ENCODE measurements at regions not wholly inside any gene's neighbourhood (a gene's known extent, or its start where the extent isn't known, plus 50 kb on each side); places are given as distances from the start of the nearest gene placed in this dataset.
A peak's percentile ranks its signal among the peaks of the same experiment; 100 is the strongest.

GRCh38 chr6:15061180-15061641, 184.7 kb upstream of the JARID2 start:
- no peak overlapping the region for H2AFZ ChIP-seq (ENCODE audit: low read length)
- H3K4me1 ChIP-seq (ENCODE audit: insufficient read depth, low read length), result peaks cover 21% of the 10 kb centered on the region
- H4K20me1 ChIP-seq (ENCODE audit: insufficient read depth, low read length), result no peaks in the 10 kb centered on the region
- TF ChIP-seq CTCF (IDR thresholded peaks at IDR 0.05; ENCODE audit: extremely low read depth, low read depth, low read length), result no peak
- DNase-seq (ENCODE audit: insufficient read length, low spot score, missing footprints), result no peak
- no peaks in the 10 kb centered on the region for H3K27me3 ChIP-seq (ENCODE audit: insufficient read depth, low read length)
- H3K4me2 ChIP-seq (ENCODE audit: insufficient read depth, low read length), result no peak overlapping the region
- H3K36me3 ChIP-seq (ENCODE audit: insufficient read depth, low read length), result no peaks in the 10 kb centered on the region
- no peaks in the 10 kb centered on the region for H3K79me2 ChIP-seq (ENCODE audit: insufficient read depth, low read length)
- H3K27ac ChIP-seq (ENCODE audit: low read depth, low read length), result no peak overlapping the region
- no peak overlapping the region for H3K4me3 ChIP-seq (ENCODE audit: insufficient read depth, low read length)
- H3K9me3 ChIP-seq (ENCODE audit: low read depth, low read length), result no peaks in the 10 kb centered on the region

- H3K27ac ChIP-seq (ENCODE audit: low read depth, low read length), result peak overlapping the region; percentile 68
- H3K36me3 ChIP-seq (ENCODE audit: insufficient read depth, low read length), result no peaks in the 10 kb centered on the region
- no peak overlapping the region for H3K4me2 ChIP-seq (ENCODE audit: insufficient read depth, low read length)
- DNase-seq (ENCODE audit: insufficient read length, low spot score, missing footprints), result no peak
- H3K9me3 ChIP-seq (ENCODE audit: low read depth, low read length), result no peaks in the 10 kb centered on the region
- no peak overlapping the region for H3K4me3 ChIP-seq (ENCODE audit: insufficient read depth, low read length)
- no peak for TF ChIP-seq CTCF (IDR thresholded peaks at IDR 0.05; ENCODE audit: extremely low read depth, low read depth, low read length)
- H4K20me1 ChIP-seq (ENCODE audit: insufficient read depth, low read length), result no peaks in the 10 kb centered on the region
- no peak overlapping the region for H2AFZ ChIP-seq (ENCODE audit: low read length)
- no peaks in the 10 kb centered on the region for H3K79me2 ChIP-seq (ENCODE audit: insufficient read depth, low read length)
- H3K4me1 ChIP-seq (ENCODE audit: insufficient read depth, low read length), result peaks cover 29% of the 10 kb centered on the region
- H3K27me3 ChIP-seq (ENCODE audit: insufficient read depth, low read length), result no peaks in the 10 kb centered on the region
These were observed 183.9 kb upstream of the JARID2 start for GRCh38 chr6:15061908-15062515.

- Histone ChIP-seq H2AFZ (ENCODE audit: low read length) (no peak overlapping the region), H4K20me1 (ENCODE audit: insufficient read depth, low read length) (no peaks in the 10 kb centered on the region), H3K27ac (ENCODE audit: low read depth, low read length) (peak overlapping the region; percentile 68), H3K36me3 (ENCODE audit: insufficient read depth, low read length) (no peaks in the 10 kb centered on the region), H3K4me2 (ENCODE audit: insufficient read depth, low read length) (no peak overlapping the region), H3K79me2 (ENCODE audit: insufficient read depth, low read length) (no peaks in the 10 kb centered on the region), H3K27me3 (ENCODE audit: insufficient read depth, low read length) (no peaks in the 10 kb centered on the region), H3K9me3 (ENCODE audit: low read depth, low read length) (no peaks in the 10 kb centered on the region), H3K4me1 (ENCODE audit: insufficient read depth, low read length) (peaks cover 30% of the 10 kb centered on the region), H3K4me3 (ENCODE audit: insufficient read depth, low read length) (no peak overlapping the region)
- TF ChIP-seq CTCF (IDR thresholded peaks at IDR 0.05; ENCODE audit: extremely low read depth, low read depth, low read length), result no peak
- DNase-seq (ENCODE audit: insufficient read length, low spot score, missing footprints), result peak; percentile 85
These were observed 183.2 kb upstream of the JARID2 start for GRCh38 chr6:15062516-15063252.

- no peaks in the 10 kb centered on the region for H4K20me1 ChIP-seq (ENCODE audit: insufficient read depth, low read length)
- DNase-seq (ENCODE audit: insufficient read length, low spot score, missing footprints), result peak; percentile 13
- H2AFZ ChIP-seq (ENCODE audit: low read length), result no peak overlapping the region
- H3K4me3 ChIP-seq (ENCODE audit: insufficient read depth, low read length), result no peak overlapping the region
- H3K36me3 ChIP-seq (ENCODE audit: insufficient read depth, low read length), result no peaks in the 10 kb centered on the region
- H3K4me2 ChIP-seq (ENCODE audit: insufficient read depth, low read length), result no peak overlapping the region
- no peaks in the 10 kb centered on the region for H3K27me3 ChIP-seq (ENCODE audit: insufficient read depth, low read length)
- TF ChIP-seq CTCF (IDR thresholded peaks at IDR 0.05; ENCODE audit: extremely low read depth, low read depth, low read length), result no peak
- no peaks in the 10 kb centered on the region for H3K79me2 ChIP-seq (ENCODE audit: insufficient read depth, low read length)
- peaks cover 30% of the 10 kb centered on the region for H3K4me1 ChIP-seq (ENCODE audit: insufficient read depth, low read length)
- no peaks in the 10 kb centered on the region for H3K9me3 ChIP-seq (ENCODE audit: low read depth, low read length)
- peak overlapping the region; percentile 68 for H3K27ac ChIP-seq (ENCODE audit: low read depth, low read length)
These were observed 182.5 kb upstream of the JARID2 start for GRCh38 chr6:15063253-15063853.
